Peyer's patch (tissue), 4 donors: ENCODE measurements at regions not wholly inside any gene's neighbourhood (a gene's known extent, or its start where the extent isn't known, plus 50 kb on each side); places are given as distances from the start of the nearest gene placed in this dataset.

Experiments used
- CTCF ChIP-seq, 6 experiments: fragments of 450-650 bp in 4 of 6; fragments of 200-600 bp in 2 of 6; sonication (generic) in 1 of 6; IDR thresholded peaks; one replicate each; pipeline ENCODE4 v1.5.1; 2017 to 2019; ENCODE audit warnings: antibody characterized with exemption in 6 of 6, mild to moderate bottlenecking in 3 of 6, moderate library complexity in 1 of 6
- POLR2A ChIP-seq, 2 donors: fragments of 450-650 bp; IDR thresholded peaks; one replicate each; pipeline ENCODE4 v1.5.1; 2017; ENCODE audit warnings: antibody characterized with exemption in 2 of 2, mild to moderate bottlenecking in 2 of 2, moderate library complexity in 2 of 2

DNA sequence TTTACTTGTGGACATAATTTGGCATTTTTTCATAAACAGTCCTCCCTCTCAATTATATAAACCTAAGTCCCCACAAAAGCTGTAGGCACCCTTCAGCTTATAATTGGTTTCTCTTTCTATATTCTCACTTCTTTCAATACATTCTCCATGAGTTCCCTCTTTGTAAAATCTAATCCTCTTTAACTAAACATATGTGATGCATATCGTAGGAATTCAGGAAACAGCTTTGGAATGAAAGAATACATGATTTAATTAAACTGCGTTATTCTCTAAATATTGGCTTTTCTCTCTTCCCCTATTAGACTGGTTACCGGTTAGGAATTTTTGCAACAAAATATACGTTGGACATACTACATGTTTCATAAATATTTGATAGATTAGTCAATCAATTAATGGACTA lies 1122.6 kb downstream of the FLRT2 start:
- TF ChIP-seq CTCF (IDR thresholded peaks at IDR 0.05) (no peak), POLR2A (IDR thresholded peaks at IDR 0.05) (no peak)
